ENCODE measurements at regions not wholly inside any gene's neighbourhood (a gene's known extent, or its start where the extent isn't known, plus 50 kb on each side); places are given as distances from the start of the nearest gene placed in this dataset.

GRCh38 chr14:48955857-48956256, 630.3 kb downstream of the RPS29 start:
- H3K4me3 ChIP-seq (ENCODE audit: low read depth, low read length) = no peak overlapping the region
- TF ChIP-seq CTCF (conservative IDR thresholded peaks at IDR 0.05; ENCODE audit: low read depth, low read length) = no peak
- no peak for DNase-seq (ENCODE audit: low read depth)

- TF ChIP-seq CTCF (conservative IDR thresholded peaks at IDR 0.05; ENCODE audit: low read depth, low read length) = no peak
- no peak overlapping the region for H3K4me3 ChIP-seq (ENCODE audit: low read depth, low read length)
- DNase-seq (ENCODE audit: low read depth) = no peak
Measured at GRCh38 chr14:48954446-48954845, 631.7 kb downstream of the RPS29 start.

GRCh38 chr14:48944809-48945208, 641.4 kb downstream of the RPS29 start:
- TF ChIP-seq CTCF (conservative IDR thresholded peaks at IDR 0.05; ENCODE audit: low read depth, low read length) = no peak

GRCh38 chr14:48943913-48944312, 642.3 kb downstream of the RPS29 start:
- no peak for DNase-seq (ENCODE audit: low read depth)
- no peak for TF ChIP-seq CTCF (conservative IDR thresholded peaks at IDR 0.05; ENCODE audit: low read depth, low read length)
- no peak overlapping the region for H3K4me3 ChIP-seq (ENCODE audit: low read depth, low read length)

More at GRCh38 chr14:48944809-48945208, 641.4 kb downstream of the RPS29 start:
- DNase-seq (ENCODE audit: low read depth) = no peak
- H3K4me3 ChIP-seq (ENCODE audit: low read depth, low read length) = no peak overlapping the region

- no peak for DNase-seq (ENCODE audit: low read depth)
- TF ChIP-seq CTCF (conservative IDR thresholded peaks at IDR 0.05; ENCODE audit: low read depth, low read length) = no peak
- H3K4me3 ChIP-seq (ENCODE audit: low read depth, low read length) = no peak overlapping the region
Measured at GRCh38 chr14:48937541-48938195, 648.5 kb downstream of the RPS29 start.

GRCh38 chr14:48936849-48937248, 649.3 kb downstream of the RPS29 start:
- no peak overlapping the region for H3K4me3 ChIP-seq (ENCODE audit: low read depth, low read length)
- no peak for DNase-seq (ENCODE audit: low read depth)
- no peak for TF ChIP-seq CTCF (conservative IDR thresholded peaks at IDR 0.05; ENCODE audit: low read depth, low read length)

GRCh38 chr14:48936362-48936761, 649.8 kb downstream of the RPS29 start:
- TF ChIP-seq CTCF (conservative IDR thresholded peaks at IDR 0.05; ENCODE audit: low read depth, low read length) = no peak
- no peak overlapping the region for H3K4me3 ChIP-seq (ENCODE audit: low read depth, low read length)
- no peak for DNase-seq (ENCODE audit: low read depth)
